Panc1 (cell line): ENCODE measurements at regions not wholly inside any gene's neighbourhood (a gene's known extent, or its start where the extent isn't known, plus 50 kb on each side); places are given as distances from the start of the nearest gene placed in this dataset.
"Not testable (repeated sequence)": the region's sequence is repeated elsewhere in the genome, so short reads cannot be mapped to it uniquely, and the experiment has no call there.

Experiments
- ATAC-seq: fragments of 200-7000 bp; cut with Tn5 transposase; 2 replicates; pipeline ENCODE4 v1.9.1; 2020; ENCODE audit warnings: mild to moderate bottlenecking, moderate library complexity
- BruUV-seq: library from RNA; stranded (reverse); fragments of 400-500 nt; replicated peaks from 2 replicates; lab custom pipeline; 2021; lab: Mats Ljungman, UMichigan
- CTCF ChIA-PET: fragments of 300-600 bp; sonication (Branson Sonifier 250); formaldehyde crosslinking; loops from one replicate; lab custom pipeline; 2022; ENCODE audit warnings: antibody characterized with exemption; lab: Charles Lee
- POLR2A ChIA-PET: fragments of 300-600 bp; sonication (Branson Sonifier 250); formaldehyde crosslinking; loops from one replicate; lab custom pipeline; 2022; ENCODE audit warnings: antibody characterized with exemption; lab: Charles Lee
- DNase-seq: peaks from one replicate; pipeline ENCODE4 v3.0.0-alpha.2; 2010; ENCODE audit warnings: low read depth, low spot score
- H3K27ac ChIP-seq: 2 replicates; pipeline ENCODE4 v1.5.1; 2011; ENCODE audit warnings: mild to moderate bottlenecking, low read length, inconsistent platforms
- H3K27me3 ChIP-seq: fragments of 200-500 bp; sonication (Bioruptor generic); 2 replicates; pipeline ENCODE4 v1.6.0; 2014; ENCODE audit warnings: low read length, inconsistent platforms; ENCODE audit not compliant: control insufficient read depth, insufficient read depth
- H3K36me3 ChIP-seq: fragments of 200-500 bp; sonication (Bioruptor generic); 2 replicates; pipeline ENCODE4 v1.5.1; 2014; ENCODE audit warnings: inconsistent platforms, mild to moderate bottlenecking, low read length, moderate library complexity; ENCODE audit not compliant: control insufficient read depth, insufficient read depth
- H3K4me1 ChIP-seq: 2 replicates; pipeline ENCODE4 v1.5.1; 2011; ENCODE audit warnings: inconsistent platforms, mild to moderate bottlenecking, low read length, moderate library complexity; ENCODE audit not compliant: control insufficient read depth, insufficient read depth
- H3K4me3 ChIP-seq, 2 experiments: 2 replicates each; pipeline ENCODE4 v1.5.1; 2011 to 2012; ENCODE audit warnings: low read depth in 2 of 2, low read length in 2 of 2, mild to moderate bottlenecking in 2 of 2, inconsistent platforms in 1 of 2, moderate library complexity in 1 of 2
- H3K9me3 ChIP-seq: fragments of 200-500 bp; sonication (Bioruptor generic); 2 replicates; pipeline ENCODE4 v1.5.1; 2014; ENCODE audit warnings: low read depth, mild to moderate bottlenecking, inconsistent platforms, low read length, moderate library complexity; ENCODE audit not compliant: control insufficient read depth, insufficient read depth
- CTCF ChIP-seq: fragments of 450-650 bp; IDR thresholded peaks from 2 replicates; pipeline ENCODE4 v1.5.1; 2017; ENCODE audit warnings: mild to moderate bottlenecking
- POLR2AphosphoS5 ChIP-seq: IDR thresholded peaks from 2 replicates; pipeline ENCODE4 v1.6.1; 2012; ENCODE audit warnings: mild to moderate bottlenecking, low read depth, low read length, moderate library complexity
- SIN3A ChIP-seq: IDR thresholded peaks from 2 replicates; pipeline ENCODE4 v1.6.1; 2012; ENCODE audit warnings: low read depth, mild to moderate bottlenecking, low read length, moderate library complexity, borderline replicate concordance; ENCODE audit not compliant: insufficient read depth
- TCF7L2 ChIP-seq: IDR thresholded peaks from 2 replicates; pipeline ENCODE4 v1.6.1; 2011; ENCODE audit warnings: mild to moderate bottlenecking, low read depth, low read length, inconsistent platforms
- in situ Hi-C: cut with HindIII; loops from 2 replicates; pipeline ENCODE4 v1.10.0; 2016; ENCODE audit warnings: low sequenced_read_pairs, low pct_unique_long_range_greater_than_20kb
- intact Hi-C: fragments of 100-400 bp; cut with micrococcal nuclease; formaldehyde crosslinking; loops from one replicate; pipeline ENCODE4 v1.10.0; 2022; ENCODE audit not compliant: unreplicated experiment
- TF ChIP-seq, protein P1 (sequence below), 2 experiments: IDR thresholded peaks; 2 replicates each; pipeline ENCODE4 v1.6.1; 2011 to 2012; ENCODE audit warnings: low read depth in 2 of 2, control low read depth in 1 of 2, low read length in 1 of 2, mild to moderate bottlenecking in 1 of 2, moderate library complexity in 1 of 2; ENCODE audit not compliant: insufficient read depth in 1 of 2

DNA sequence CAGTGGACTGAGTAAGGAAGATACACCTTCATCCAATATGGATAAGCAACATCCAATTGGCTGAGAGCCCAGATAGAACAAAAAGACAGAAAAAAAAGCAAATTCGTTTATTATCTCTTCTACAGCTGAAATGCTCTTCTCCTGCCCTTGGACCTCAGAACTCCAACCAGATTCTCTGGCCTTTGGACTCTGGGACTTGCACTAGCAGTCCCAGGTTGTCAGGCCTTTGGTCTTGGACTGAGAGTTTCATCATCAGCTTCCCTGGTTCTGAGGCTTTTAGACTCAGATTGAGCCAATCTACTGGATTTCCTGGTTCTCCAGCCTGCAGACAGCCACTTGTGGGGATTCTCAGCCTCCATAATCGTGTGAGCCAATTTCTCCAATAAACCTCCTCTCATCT lies 926.8 kb downstream of the PLA2G4A start:
- no peaks in the 10 kb centered on the region for H3K27me3 ChIP-seq
- ATAC-seq (no peak), DNase-seq (no peak)
- no peaks in the 10 kb centered on the region for H3K36me3 ChIP-seq
- intact Hi-C loops = no loop called here
- in situ Hi-C loops = no loop called here
- ChIA-PET CTCF (no interaction called here), POLR2A (no interaction called here)
- no TSS peak for BruUV-seq
- no peaks in the 10 kb centered on the region for H3K9me3 ChIP-seq
- no peaks in the 10 kb centered on the region for H3K4me1 ChIP-seq
- TF ChIP-seq POLR2AphosphoS5 = no peak
- TF ChIP-seq SIN3A = no peak
- no peak for TF ChIP-seq CTCF
- TF ChIP-seq TCF7L2 = no peak
- TF ChIP-seq, protein P1, sequence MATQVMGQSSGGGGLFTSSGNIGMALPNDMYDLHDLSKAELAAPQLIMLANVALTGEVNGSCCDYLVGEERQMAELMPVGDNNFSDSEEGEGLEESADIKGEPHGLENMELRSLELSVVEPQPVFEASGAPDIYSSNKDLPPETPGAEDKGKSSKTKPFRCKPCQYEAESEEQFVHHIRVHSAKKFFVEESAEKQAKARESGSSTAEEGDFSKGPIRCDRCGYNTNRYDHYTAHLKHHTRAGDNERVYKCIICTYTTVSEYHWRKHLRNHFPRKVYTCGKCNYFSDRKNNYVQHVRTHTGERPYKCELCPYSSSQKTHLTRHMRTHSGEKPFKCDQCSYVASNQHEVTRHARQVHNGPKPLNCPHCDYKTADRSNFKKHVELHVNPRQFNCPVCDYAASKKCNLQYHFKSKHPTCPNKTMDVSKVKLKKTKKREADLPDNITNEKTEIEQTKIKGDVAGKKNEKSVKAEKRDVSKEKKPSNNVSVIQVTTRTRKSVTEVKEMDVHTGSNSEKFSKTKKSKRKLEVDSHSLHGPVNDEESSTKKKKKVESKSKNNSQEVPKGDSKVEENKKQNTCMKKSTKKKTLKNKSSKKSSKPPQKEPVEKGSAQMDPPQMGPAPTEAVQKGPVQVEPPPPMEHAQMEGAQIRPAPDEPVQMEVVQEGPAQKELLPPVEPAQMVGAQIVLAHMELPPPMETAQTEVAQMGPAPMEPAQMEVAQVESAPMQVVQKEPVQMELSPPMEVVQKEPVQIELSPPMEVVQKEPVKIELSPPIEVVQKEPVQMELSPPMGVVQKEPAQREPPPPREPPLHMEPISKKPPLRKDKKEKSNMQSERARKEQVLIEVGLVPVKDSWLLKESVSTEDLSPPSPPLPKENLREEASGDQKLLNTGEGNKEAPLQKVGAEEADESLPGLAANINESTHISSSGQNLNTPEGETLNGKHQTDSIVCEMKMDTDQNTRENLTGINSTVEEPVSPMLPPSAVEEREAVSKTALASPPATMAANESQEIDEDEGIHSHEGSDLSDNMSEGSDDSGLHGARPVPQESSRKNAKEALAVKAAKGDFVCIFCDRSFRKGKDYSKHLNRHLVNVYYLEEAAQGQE (IDR thresholded peaks at IDR 0.05; ENCODE audit: insufficient read depth in 1 of 2, low read depth in 2 of 2, low read length in 1 of 2) = no peak
- H3K27ac ChIP-seq = no peak overlapping the region
- no peak overlapping the region for H3K4me3 ChIP-seq

DNA sequence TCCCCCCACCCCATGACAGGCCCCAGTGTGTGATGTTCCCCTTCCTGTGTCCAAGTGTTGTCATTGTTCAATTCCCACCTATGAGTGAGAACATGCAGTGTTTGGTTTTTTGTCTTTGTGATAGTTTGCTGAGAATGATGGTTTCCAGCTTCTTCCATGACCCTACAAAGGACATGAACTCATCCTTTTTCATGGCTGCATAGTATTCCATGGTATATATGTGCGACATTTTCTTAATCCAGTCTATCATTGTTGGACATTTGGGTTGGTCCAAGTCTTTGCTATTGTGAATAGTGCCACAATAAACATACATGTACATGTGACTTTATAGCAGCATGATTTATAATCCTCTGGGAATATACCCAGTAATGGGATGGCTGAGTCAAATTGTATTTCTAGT lies 927.9 kb downstream of the PLA2G4A start:
- H3K4me3 ChIP-seq, POLR2A ChIA-PET, H3K36me3 ChIP-seq, H3K27ac ChIP-seq, H3K9me3 ChIP-seq, CTCF ChIA-PET, DNase-seq, H3K27me3 ChIP-seq, intact Hi-C loops, BruUV-seq, ATAC-seq, in situ Hi-C loops, H3K4me1 ChIP-seq: not testable (repeated sequence)

DNA sequence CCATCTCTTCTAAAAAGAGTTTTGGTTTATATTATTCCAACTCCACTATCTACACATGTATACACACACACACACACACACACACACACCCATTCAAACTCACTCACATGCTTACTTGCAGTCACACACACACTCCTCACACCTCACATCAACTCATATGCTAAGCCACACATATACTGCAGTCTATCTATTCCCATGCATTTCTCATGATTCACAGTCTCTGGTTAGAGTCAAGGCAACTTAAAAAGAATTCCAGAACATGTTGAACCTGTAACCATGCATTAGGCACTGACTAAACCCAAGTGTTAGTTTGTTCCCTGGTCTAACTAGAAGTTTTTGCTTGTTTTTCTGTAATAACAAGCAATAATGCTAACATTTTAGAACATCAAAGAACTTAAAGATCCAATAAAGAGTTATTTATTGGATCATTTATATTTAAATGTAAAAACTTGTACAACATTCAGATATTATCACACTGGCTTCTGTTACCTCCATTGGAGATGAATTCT lies 931.1 kb downstream of the PLA2G4A start:
- POLR2A ChIA-PET = no interaction called here
- H3K27ac ChIP-seq = no peak overlapping the region
- no peaks in the 10 kb centered on the region for H3K36me3 ChIP-seq
- ATAC-seq (no peak), DNase-seq (no peak)
- in situ Hi-C loops (no loop called here), intact Hi-C loops (no loop called here)
- no peaks in the 10 kb centered on the region for H3K4me1 ChIP-seq
- CTCF ChIA-PET = no interaction called here
- no peak overlapping the region for H3K4me3 ChIP-seq
- H3K27me3 ChIP-seq = no peaks in the 10 kb centered on the region
- TF ChIP-seq POLR2AphosphoS5 = no peak
- TF ChIP-seq TCF7L2 = no peak
- TF ChIP-seq, protein P1 (IDR thresholded peaks at IDR 0.05; ENCODE audit: insufficient read depth in 1 of 2, low read depth in 2 of 2, low read length in 1 of 2) = no peak
- no peak for TF ChIP-seq SIN3A
- no peak for TF ChIP-seq CTCF
- BruUV-seq = no TSS peak
- no peaks in the 10 kb centered on the region for H3K9me3 ChIP-seq
